ENCODE measurements at regions not wholly inside any gene's neighbourhood (a gene's known extent, or its start where the extent isn't known, plus 50 kb on each side); places are given as distances from the start of the nearest gene placed in this dataset.

- POLR2A ChIA-PET = no interaction called here
- no peak overlapping the region for H3K27ac Mint-ChIP-seq
- ATAC-seq (ENCODE audit: low read depth) (no peak), DNase-seq (no peak)
- no peaks in the 10 kb centered on the region for H3K36me3 Mint-ChIP-seq (ENCODE audit: low read depth)
- CTCF ChIA-PET = no interaction called here
- peaks cover 11% of the 10 kb centered on the region for H3K9me3 Mint-ChIP-seq
- H3K4me3 Mint-ChIP-seq = no peak overlapping the region
- intact Hi-C loops (cut with micrococcal nuclease) = no loop called here
- TF ChIP-seq CTCF (IDR thresholded peaks at IDR 0.05) = no peak
- H3K27me3 Mint-ChIP-seq = no peaks in the 10 kb centered on the region
- H3K4me1 Mint-ChIP-seq = no peaks in the 10 kb centered on the region
These were observed 1006.4 kb downstream of the ARAP2 start for GRCh38 chr4:35237924-35238323.

DNA sequence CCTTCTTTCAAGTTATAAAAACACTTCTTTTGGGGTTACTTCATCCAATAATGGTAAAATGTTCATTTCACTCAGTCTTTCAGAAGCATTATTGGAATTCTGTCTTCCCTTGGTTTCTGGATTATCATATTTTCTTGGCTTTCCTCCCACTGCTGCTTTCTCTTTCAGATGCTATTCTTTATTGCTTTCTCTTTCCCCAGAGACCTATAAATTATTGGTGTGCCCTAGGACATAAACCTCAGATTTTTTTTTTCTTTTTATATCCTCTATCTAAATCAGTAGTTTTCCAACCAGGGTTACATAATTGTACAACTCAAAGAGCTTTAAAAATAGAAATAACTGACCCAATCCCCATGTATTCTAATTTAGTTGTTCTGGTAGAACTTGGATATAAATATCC is 1005.5 kb downstream of the ARAP2 start:
- Mint-ChIP-seq H3K4me1 (no peaks in the 10 kb centered on the region), H3K27ac (no peak overlapping the region), H3K4me3 (no peak overlapping the region), H3K36me3 (ENCODE audit: low read depth) (no peaks in the 10 kb centered on the region), H3K9me3 (peaks cover 11% of the 10 kb centered on the region), H3K27me3 (no peaks in the 10 kb centered on the region)
- POLR2A ChIA-PET = no interaction called here
- TF ChIP-seq CTCF (IDR thresholded peaks at IDR 0.05) = no peak
- intact Hi-C loops (cut with micrococcal nuclease) = no loop called here
- no peak for ATAC-seq (ENCODE audit: low read depth)
- DNase-seq = no peak
- CTCF ChIA-PET = no interaction called here

DNA sequence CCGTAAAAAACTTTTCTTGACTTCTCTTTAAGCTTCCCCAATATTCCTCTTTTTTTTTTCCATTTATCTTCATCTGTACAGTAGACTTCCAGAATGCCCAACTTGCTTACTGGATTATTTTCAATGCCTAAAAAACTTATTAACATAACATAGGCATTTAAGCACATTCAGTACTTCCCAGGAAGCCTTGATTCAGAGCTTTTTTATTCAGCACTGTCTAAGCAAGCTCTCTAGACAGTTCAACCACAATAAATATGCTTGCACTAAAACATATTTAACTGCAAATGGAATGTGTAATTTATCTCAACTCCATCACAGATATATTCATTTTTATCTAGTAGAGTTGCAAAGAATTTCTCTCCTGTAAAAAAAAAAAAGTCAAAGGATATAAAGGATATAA is 997.8 kb downstream of the ARAP2 start:
- TF ChIP-seq CTCF (IDR thresholded peaks at IDR 0.05) = no peak
- Mint-ChIP-seq H3K36me3 (ENCODE audit: low read depth) (no peaks in the 10 kb centered on the region), H3K4me3 (no peak overlapping the region), H3K4me1 (no peaks in the 10 kb centered on the region), H3K27me3 (no peaks in the 10 kb centered on the region), H3K9me3 (no peaks in the 10 kb centered on the region), H3K27ac (no peak overlapping the region)
- CTCF ChIA-PET = no interaction called here
- ATAC-seq (ENCODE audit: low read depth) (no peak), DNase-seq (no peak)
- intact Hi-C loops (cut with micrococcal nuclease) = no loop called here
- POLR2A ChIA-PET = no interaction called here

DNA sequence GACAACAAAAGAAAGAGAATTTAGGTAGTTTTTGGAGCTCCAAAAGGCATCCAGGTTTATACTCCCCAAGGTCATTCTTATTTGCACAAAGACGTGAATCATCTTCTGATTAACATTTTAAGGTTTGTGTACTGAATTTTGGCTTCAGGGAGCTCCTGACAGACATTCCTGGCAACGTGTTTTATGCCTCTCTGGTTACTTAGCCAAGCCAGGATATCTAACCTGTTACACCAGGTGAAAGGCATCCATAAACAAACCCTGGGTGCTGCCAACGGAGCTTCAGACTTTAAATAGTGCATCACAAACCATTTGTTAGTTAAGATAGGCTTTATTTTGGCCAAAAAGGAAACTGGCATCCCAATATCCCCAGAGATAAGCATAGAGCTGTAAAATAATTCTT is 997.3 kb downstream of the ARAP2 start:
- CTCF ChIA-PET = no interaction called here
- DNase-seq (no peak), ATAC-seq (ENCODE audit: low read depth) (no peak)
- Mint-ChIP-seq H3K4me1 (no peaks in the 10 kb centered on the region), H3K9me3 (no peaks in the 10 kb centered on the region), H3K27ac (no peak overlapping the region), H3K27me3 (no peaks in the 10 kb centered on the region), H3K4me3 (no peak overlapping the region), H3K36me3 (ENCODE audit: low read depth) (no peaks in the 10 kb centered on the region)
- intact Hi-C loops (cut with micrococcal nuclease) = no loop called here
- TF ChIP-seq CTCF (IDR thresholded peaks at IDR 0.05) = no peak
- POLR2A ChIA-PET = no interaction called here

GRCh38 chr4:35250331-35250730 is 994.0 kb downstream of the ARAP2 start:
- no peak for TF ChIP-seq CTCF (IDR thresholded peaks at IDR 0.05)
- Mint-ChIP-seq H3K27ac (no peak overlapping the region), H3K9me3 (peaks cover 2% of the 10 kb centered on the region), H3K27me3 (no peaks in the 10 kb centered on the region), H3K4me1 (no peaks in the 10 kb centered on the region), H3K36me3 (ENCODE audit: low read depth) (no peaks in the 10 kb centered on the region), H3K4me3 (no peak overlapping the region)
- DNase-seq (no peak), ATAC-seq (ENCODE audit: low read depth) (no peak)
- intact Hi-C loops (cut with micrococcal nuclease) = no loop called here
- CTCF ChIA-PET = no interaction called here
- POLR2A ChIA-PET = no interaction called here

Data from activated B cell treated with CpG ODN at 0.5 μM for 24 hours (primary cell).